ENCODE measurements at regions not wholly inside any gene's neighbourhood (a gene's known extent, or its start where the extent isn't known, plus 50 kb on each side); places are given as distances from the start of the nearest gene placed in this dataset.

DNA sequence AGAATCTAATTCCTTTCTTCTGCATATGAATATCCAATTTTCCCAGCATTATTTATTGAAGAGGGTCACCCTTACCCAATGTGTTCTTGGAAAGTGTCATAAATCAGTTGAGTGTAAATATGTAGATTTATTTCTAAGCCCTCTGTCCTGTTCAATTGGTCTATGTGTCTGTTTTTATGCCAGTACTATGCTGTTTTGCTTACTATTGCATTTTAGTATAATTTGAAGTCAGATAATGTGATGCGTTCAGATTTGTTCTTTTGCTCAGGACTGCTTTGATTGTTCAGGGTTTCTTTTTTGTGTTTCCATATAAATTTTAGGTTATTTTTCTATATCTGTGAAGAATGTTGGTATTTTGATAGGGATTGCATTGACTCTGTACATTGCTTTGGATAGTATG is 420.4 kb upstream of the MIS18BP1 start (continued):
- no peak for TF ChIP-seq ATF2 (IDR thresholded peaks at IDR 0.05; ENCODE audit: low read length)
- TF ChIP-seq PHF8 (conservative IDR thresholded peaks at IDR 0.05; ENCODE audit: low read depth, low read length) = no peak
- TF ChIP-seq JUND (IDR thresholded peaks at IDR 0.05; ENCODE audit: low read length) = no peak
- TF ChIP-seq CTBP2 (IDR thresholded peaks at IDR 0.05; ENCODE audit: borderline replicate concordance, insufficient read depth, insufficient read length, low read length) = no peak
- TF ChIP-seq RXRA (IDR thresholded peaks at IDR 0.05; ENCODE audit: insufficient read depth, low read depth, low read length) = no peak
- no peak for TF ChIP-seq KDM4A (IDR thresholded peaks at IDR 0.05; ENCODE audit: low read depth, low read length, severe bottlenecking)

All from H1 (cell line).